ENCODE measurements at regions not wholly inside any gene's neighbourhood (a gene's known extent, or its start where the extent isn't known, plus 50 kb on each side); places are given as distances from the start of the nearest gene placed in this dataset.

GRCh38 chr15:50815958-50816590 is 50.6 kb upstream of the SPPL2A start (continued):
- TF ChIP-seq ZSCAN5A (tag by site-specific recombination; IDR thresholded peaks at IDR 0.05) (no peak), ZNF585B (tag by site-specific recombination; IDR thresholded peaks at IDR 0.05) (no peak), ZNF280D (tag by site-specific recombination; IDR thresholded peaks at IDR 0.05) (no peak), ZBTB20 (tag by site-specific recombination; IDR thresholded peaks at IDR 0.05) (no peak), ZNF433 (tag by site-specific recombination; IDR thresholded peaks at IDR 0.05; ENCODE audit: low read depth) (no peak), ZNF596 (tag by site-specific recombination; IDR thresholded peaks at IDR 0.05) (no peak), ZNF140 (tag by site-specific recombination; IDR thresholded peaks at IDR 0.05) (no peak), KLF9 (tag by site-specific recombination; IDR thresholded peaks at IDR 0.05; ENCODE audit: low read depth) (no peak), ZNF701 (tag by site-specific recombination; IDR thresholded peaks at IDR 0.05) (no peak), ZNF175 (tag by site-specific recombination; IDR thresholded peaks at IDR 0.05) (no peak)

Measured in HEK293 (cell line).